ENCODE measurements at regions not wholly inside any gene's neighbourhood (a gene's known extent, or its start where the extent isn't known, plus 50 kb on each side); places are given as distances from the start of the nearest gene placed in this dataset.
"Not testable (repeated sequence)": the region's sequence is repeated elsewhere in the genome, so short reads cannot be mapped to it uniquely, and the experiment has no call there.

DNA sequence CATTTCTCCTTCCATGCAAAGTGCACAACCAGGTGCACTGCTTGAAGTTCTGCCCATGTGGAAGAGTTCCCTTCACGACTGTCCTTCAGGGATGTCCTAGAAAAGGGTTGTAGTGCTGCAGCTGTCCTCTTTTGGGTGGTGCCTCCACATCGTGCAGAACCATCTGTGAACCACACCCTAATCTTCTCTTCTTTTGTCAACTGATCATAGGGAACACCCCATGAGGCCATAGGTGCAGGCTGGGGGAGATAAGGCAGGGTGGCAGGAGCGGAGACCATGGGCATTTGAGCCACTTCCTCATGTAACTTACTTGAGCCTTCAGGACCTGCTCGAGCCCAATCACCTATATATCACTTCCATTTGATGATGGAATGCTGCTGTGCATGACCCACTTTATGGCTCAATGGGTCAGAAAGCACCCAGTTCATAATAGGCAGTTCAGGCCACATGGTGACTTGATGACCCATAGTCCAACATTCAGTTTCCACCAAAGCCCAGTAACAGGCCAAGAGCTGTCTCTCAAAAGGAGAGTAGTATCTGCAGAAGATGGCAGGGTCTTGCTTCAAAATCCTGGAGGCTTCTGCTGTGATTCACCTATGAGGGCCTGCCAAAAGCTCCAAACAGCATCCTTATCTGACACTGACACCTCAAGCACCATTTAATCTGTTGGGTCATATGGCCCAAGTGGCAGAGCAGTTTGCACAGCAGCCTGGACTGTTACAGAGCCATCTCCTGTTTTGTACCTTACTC is 84.7 kb upstream of the CYRIA start:
- no peak overlapping the region for H3K9ac ChIP-seq (ENCODE audit: extremely low read depth, insufficient read length, low read length)
- no CpG with 5 or more reads among the region's 4 CpGs for WGBS (ENCODE audit: extremely low coverage, insufficient read length, low lambda C conversion rate)

DNA sequence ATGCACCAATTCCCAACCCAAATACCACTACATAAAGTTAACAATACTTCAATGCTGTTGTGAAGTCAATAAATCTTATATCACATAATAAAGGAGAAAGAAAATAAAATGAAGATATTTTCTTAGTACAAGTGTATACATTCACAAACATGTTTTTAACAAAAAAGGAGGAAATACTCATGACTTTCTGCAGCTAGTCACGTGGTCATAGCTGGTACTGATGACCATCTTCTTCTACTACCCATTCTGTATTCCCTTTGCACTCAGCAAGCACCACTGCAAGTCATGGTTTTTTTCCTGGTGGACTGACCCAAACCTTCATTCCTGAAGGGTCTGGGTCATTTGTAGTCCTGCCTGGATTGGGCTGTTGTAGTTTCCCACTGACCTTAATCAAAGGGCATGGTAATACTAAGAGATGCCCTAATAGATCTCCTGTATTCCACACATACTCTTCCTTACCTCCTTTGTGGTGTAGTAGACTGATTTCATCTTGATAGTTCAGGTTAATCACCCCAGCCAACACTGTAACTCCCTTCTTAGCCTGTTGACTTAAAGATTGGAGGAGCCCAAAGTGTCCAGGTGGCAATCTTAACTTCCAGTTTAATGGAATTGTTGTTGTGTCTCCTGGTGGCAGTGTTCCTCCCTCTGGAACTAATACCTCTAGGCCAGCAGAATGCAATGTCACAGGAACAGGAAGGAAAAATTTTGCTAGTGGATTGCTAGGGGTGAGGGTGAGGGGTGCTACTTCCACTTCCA is 83.1 kb upstream of the CYRIA start:
- not testable (repeated sequence) for H2BK12ac ChIP-seq (ENCODE audit: insufficient read length, low read depth, low read length); H4K8ac ChIP-seq (replicated peaks; ENCODE audit: insufficient read length, low read depth, low read length); H3K4me3 Mint-ChIP-seq; H2AK5ac ChIP-seq (ENCODE audit: insufficient read length, low read length); H3K4me2 ChIP-seq (ENCODE audit: insufficient read depth, insufficient read length, low read length); H3K27me3 ChIP-seq (ENCODE audit: insufficient read depth, low read length); DNase-seq; H2BK5ac ChIP-seq (ENCODE audit: insufficient read length, low read length); H3K79me1 ChIP-seq (ENCODE audit: insufficient read depth, low read depth, low read length, poor library complexity, severe bottlenecking); H3K36me3 Mint-ChIP-seq (ENCODE audit: insufficient read depth in 1 of 3, low read depth in 3 of 3); H3K9me3 Mint-ChIP-seq; H4K5ac ChIP-seq (ENCODE audit: insufficient read length, low read depth, low read length); H3K27me3 Mint-ChIP-seq (ENCODE audit: low read depth); H3K4me1 Mint-ChIP-seq; H3K27ac Mint-ChIP-seq; H4K20me1 ChIP-seq (ENCODE audit: control insufficient read depth, insufficient read depth, insufficient read length); H3K9me3 ChIP-seq (ENCODE audit: control insufficient read depth, low read depth, low read length); H3K27ac ChIP-seq (ENCODE audit: insufficient read length, low read depth, low read length); H3K56ac ChIP-seq (ENCODE audit: insufficient read length, low read depth, low read length); H2BK15ac ChIP-seq (ENCODE audit: low read depth, low read length); H3K23me2 ChIP-seq (ENCODE audit: insufficient read length, low read depth, low read length, poor library complexity, severe bottlenecking); H3K4me1 ChIP-seq (ENCODE audit: insufficient read depth, low read length); H2BK20ac ChIP-seq (ENCODE audit: low read depth, low read length, poor library complexity, severe bottlenecking); H3K4ac ChIP-seq (ENCODE audit: low read depth, low read length); H3T11ph ChIP-seq (ENCODE audit: low read length); H2BK120ac ChIP-seq (ENCODE audit: low read depth, low read length, poor library complexity, severe bottlenecking); H3K23ac ChIP-seq (ENCODE audit: insufficient read length, low read depth, low read length); H3K18ac ChIP-seq (ENCODE audit: insufficient read length, low read depth, low read length); H3K79me2 ChIP-seq (ENCODE audit: insufficient read depth, low read length); H4K91ac ChIP-seq (ENCODE audit: insufficient read length, low read depth, low read length); H3K14ac ChIP-seq (ENCODE audit: insufficient read depth, low read length); H2AFZ ChIP-seq (ENCODE audit: low read length); H3K9ac ChIP-seq (ENCODE audit: extremely low read depth, insufficient read length, low read length)
- WGBS (ENCODE audit: extremely low coverage, insufficient read length, low lambda C conversion rate) = no CpG with 5 or more reads among the region's 1 CpG

More for the DNA sequence above, 84.7 kb upstream of the CYRIA start:
- no peak overlapping the region for H2BK20ac ChIP-seq (ENCODE audit: low read depth, low read length, poor library complexity, severe bottlenecking)
- no peak overlapping the region for H3K4me2 ChIP-seq (ENCODE audit: insufficient read depth, insufficient read length, low read length)
- H3K4me1 ChIP-seq (ENCODE audit: insufficient read depth, low read length) = no peaks in the 10 kb centered on the region
- no peak overlapping the region for H2BK12ac ChIP-seq (ENCODE audit: insufficient read length, low read depth, low read length)
- no peak overlapping the region for H2AK5ac ChIP-seq (ENCODE audit: insufficient read length, low read length)
- H2BK120ac ChIP-seq (ENCODE audit: low read depth, low read length, poor library complexity, severe bottlenecking) = no peak overlapping the region
- no peaks in the 10 kb centered on the region for H4K20me1 ChIP-seq (ENCODE audit: control insufficient read depth, insufficient read depth, insufficient read length)
- H3K56ac ChIP-seq (ENCODE audit: insufficient read length, low read depth, low read length) = no peak overlapping the region
- H3K27me3 Mint-ChIP-seq (ENCODE audit: low read depth) = peaks cover 9% of the 10 kb centered on the region; the same call in 1 of the 2 replicates
- H3K79me2 ChIP-seq (ENCODE audit: insufficient read depth, low read length) = no peaks in the 10 kb centered on the region
- no peaks in the 10 kb centered on the region for H3K23me2 ChIP-seq (ENCODE audit: insufficient read length, low read depth, low read length, poor library complexity, severe bottlenecking)
- H3K4me3 Mint-ChIP-seq = no peak overlapping the region
- no peak overlapping the region for H2BK5ac ChIP-seq (ENCODE audit: insufficient read length, low read length)
- H3K27me3 ChIP-seq (ENCODE audit: insufficient read depth, low read length) = no peaks in the 10 kb centered on the region
- no peak overlapping the region for H2AFZ ChIP-seq (ENCODE audit: low read length)
- H3K27ac ChIP-seq (ENCODE audit: insufficient read length, low read depth, low read length) = no peak overlapping the region
- no peaks in the 10 kb centered on the region for H3K9me3 ChIP-seq (ENCODE audit: control insufficient read depth, low read depth, low read length)
- H3K4ac ChIP-seq (ENCODE audit: low read depth, low read length) = no peak overlapping the region
- TF ChIP-seq, protein P1, sequence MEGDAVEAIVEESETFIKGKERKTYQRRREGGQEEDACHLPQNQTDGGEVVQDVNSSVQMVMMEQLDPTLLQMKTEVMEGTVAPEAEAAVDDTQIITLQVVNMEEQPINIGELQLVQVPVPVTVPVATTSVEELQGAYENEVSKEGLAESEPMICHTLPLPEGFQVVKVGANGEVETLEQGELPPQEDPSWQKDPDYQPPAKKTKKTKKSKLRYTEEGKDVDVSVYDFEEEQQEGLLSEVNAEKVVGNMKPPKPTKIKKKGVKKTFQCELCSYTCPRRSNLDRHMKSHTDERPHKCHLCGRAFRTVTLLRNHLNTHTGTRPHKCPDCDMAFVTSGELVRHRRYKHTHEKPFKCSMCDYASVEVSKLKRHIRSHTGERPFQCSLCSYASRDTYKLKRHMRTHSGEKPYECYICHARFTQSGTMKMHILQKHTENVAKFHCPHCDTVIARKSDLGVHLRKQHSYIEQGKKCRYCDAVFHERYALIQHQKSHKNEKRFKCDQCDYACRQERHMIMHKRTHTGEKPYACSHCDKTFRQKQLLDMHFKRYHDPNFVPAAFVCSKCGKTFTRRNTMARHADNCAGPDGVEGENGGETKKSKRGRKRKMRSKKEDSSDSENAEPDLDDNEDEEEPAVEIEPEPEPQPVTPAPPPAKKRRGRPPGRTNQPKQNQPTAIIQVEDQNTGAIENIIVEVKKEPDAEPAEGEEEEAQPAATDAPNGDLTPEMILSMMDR (conservative IDR thresholded peaks at IDR 0.05) = no peak
- H3K79me1 ChIP-seq (ENCODE audit: insufficient read depth, low read depth, low read length, poor library complexity, severe bottlenecking) = no peaks in the 10 kb centered on the region
- H4K5ac ChIP-seq (ENCODE audit: insufficient read length, low read depth, low read length) = no peak overlapping the region
- no peak overlapping the region for H3T11ph ChIP-seq (ENCODE audit: low read length)
- H3K27ac Mint-ChIP-seq = no peak overlapping the region
- H3K23ac ChIP-seq (ENCODE audit: insufficient read length, low read depth, low read length) = no peak overlapping the region
- H3K18ac ChIP-seq (ENCODE audit: insufficient read length, low read depth, low read length) = no peak overlapping the region
- no peak overlapping the region for H4K91ac ChIP-seq (ENCODE audit: insufficient read length, low read depth, low read length)
- no peak for DNase-seq
- H3K36me3 Mint-ChIP-seq (ENCODE audit: insufficient read depth in 1 of 3, low read depth in 3 of 3) = no peaks in the 10 kb centered on the region
- no peak overlapping the region for H2BK15ac ChIP-seq (ENCODE audit: low read depth, low read length)
- H3K14ac ChIP-seq (ENCODE audit: insufficient read depth, low read length) = no peak overlapping the region; the same call in 1 of the 2 replicates
- H3K4me1 Mint-ChIP-seq = peaks cover 0 to 2% of the 10 kb centered on the region in 2 experiments; a peak in 2 of 4 replicates
- no peaks in the 10 kb centered on the region; a peak in 1 of 5 replicates for H3K9me3 Mint-ChIP-seq
- no peak overlapping the region for H4K8ac ChIP-seq (replicated peaks; ENCODE audit: insufficient read length, low read depth, low read length)

Measured in H9 (cell line).